ENCODE measurements at regions not wholly inside any gene's neighbourhood (a gene's known extent, or its start where the extent isn't known, plus 50 kb on each side); places are given as distances from the start of the nearest gene placed in this dataset.

DNA sequence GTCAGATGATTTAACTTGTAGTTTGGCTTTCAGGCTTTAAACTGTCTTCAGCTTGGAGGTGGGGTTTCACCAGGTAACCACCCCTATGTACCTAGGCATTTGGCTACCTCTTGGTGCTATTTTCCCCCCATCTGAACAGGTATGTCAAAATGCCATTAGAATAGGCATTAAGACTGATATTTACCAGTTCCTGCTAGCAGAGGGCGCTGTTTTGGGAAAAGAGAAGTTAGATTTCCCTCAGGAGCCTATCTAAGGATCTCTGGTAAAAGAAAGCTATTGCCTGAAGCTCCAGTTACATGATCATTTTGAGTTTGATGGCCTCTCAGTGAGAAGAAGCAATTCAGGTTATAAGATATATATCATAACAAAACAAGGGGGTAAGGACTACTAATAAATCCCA lies 879.1 kb downstream of the SH3BGRL start:
- intact Hi-C loops (cut with micrococcal nuclease): no loop called here
- peaks cover 17% of the 10 kb centered on the region for H3K9me3 ChIP-seq (replicated peaks)
- no peak for DNase-seq
- H3K4me3 ChIP-seq: no peak overlapping the region
- H3K27me3 ChIP-seq (ENCODE audit: low read depth): no peaks in the 10 kb centered on the region
- TF ChIP-seq CTCF (IDR thresholded peaks at IDR 0.05; ENCODE audit: borderline replicate concordance): no peak
- H3K27ac ChIP-seq (replicated peaks): no peak overlapping the region
- H3K4me1 ChIP-seq: no peaks in the 10 kb centered on the region
- H3K36me3 ChIP-seq: no peaks in the 10 kb centered on the region

- Histone ChIP-seq H3K36me3 (no peaks in the 10 kb centered on the region), H3K27ac (replicated peaks) (peak overlapping the region; percentile 42), H3K4me3 (no peak overlapping the region), H3K4me1 (no peaks in the 10 kb centered on the region), H3K27me3 (ENCODE audit: low read depth) (no peaks in the 10 kb centered on the region), H3K9me3 (replicated peaks) (peaks cover 17% of the 10 kb centered on the region)
- intact Hi-C loops (cut with micrococcal nuclease): no loop called here
- no peak for TF ChIP-seq CTCF (IDR thresholded peaks at IDR 0.05; ENCODE audit: borderline replicate concordance)
- DNase-seq: peak; percentile 21
Observed at GRCh38 chrX:82087699-82088098, 885.8 kb downstream of the SH3BGRL start.

DNA sequence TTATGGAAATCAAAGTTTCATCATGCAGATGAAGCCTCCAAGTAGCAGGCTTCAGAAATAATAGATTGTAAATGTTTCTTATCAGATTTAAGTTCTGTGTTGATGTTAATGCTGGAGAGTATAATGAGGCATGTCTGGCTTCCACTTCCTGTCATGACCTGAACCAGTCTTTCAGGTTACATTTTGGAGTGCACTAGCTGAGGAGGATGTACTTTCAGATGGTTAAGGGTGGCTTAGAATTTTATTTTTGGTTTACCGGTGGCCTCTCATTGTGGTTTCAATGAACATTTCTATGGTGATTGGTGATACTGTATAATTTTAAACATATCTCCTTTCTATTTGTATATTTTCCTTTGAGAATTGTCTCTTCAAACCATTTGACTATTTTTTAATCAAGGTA lies 890.4 kb downstream of the SH3BGRL start:
- H3K4me3 ChIP-seq: no peak overlapping the region
- no peaks in the 10 kb centered on the region for H3K9me3 ChIP-seq (replicated peaks)
- intact Hi-C loops (cut with micrococcal nuclease): no loop called here
- no peaks in the 10 kb centered on the region for H3K4me1 ChIP-seq
- no peak overlapping the region for H3K27ac ChIP-seq (replicated peaks)
- no peak for TF ChIP-seq CTCF (IDR thresholded peaks at IDR 0.05; ENCODE audit: borderline replicate concordance)
- no peak for DNase-seq
- no peaks in the 10 kb centered on the region for H3K36me3 ChIP-seq
- H3K27me3 ChIP-seq (ENCODE audit: low read depth): no peaks in the 10 kb centered on the region

- no peak overlapping the region for H3K4me3 ChIP-seq
Observed at GRCh38 chrX:82125103-82125502, 923.2 kb downstream of the SH3BGRL start.

GRCh38 chrX:82127228-82128123 lies 925.6 kb downstream of the SH3BGRL start:
- Histone ChIP-seq H3K4me3 (no peak overlapping the region), H3K4me1 (no peaks in the 10 kb centered on the region), H3K27ac (replicated peaks) (no peak overlapping the region), H3K9me3 (replicated peaks) (no peaks in the 10 kb centered on the region), H3K27me3 (ENCODE audit: low read depth) (no peaks in the 10 kb centered on the region), H3K36me3 (no peaks in the 10 kb centered on the region)
- TF ChIP-seq CTCF (IDR thresholded peaks at IDR 0.05; ENCODE audit: borderline replicate concordance): no peak
- intact Hi-C loops (cut with micrococcal nuclease): no loop called here
- DNase-seq: no peak

More at GRCh38 chrX:82125103-82125502, 923.2 kb downstream of the SH3BGRL start:
- no peaks in the 10 kb centered on the region for H3K4me1 ChIP-seq
- H3K36me3 ChIP-seq: no peaks in the 10 kb centered on the region
- H3K27ac ChIP-seq (replicated peaks): no peak overlapping the region
- intact Hi-C loops (cut with micrococcal nuclease): no loop called here
- DNase-seq: no peak
- no peaks in the 10 kb centered on the region for H3K9me3 ChIP-seq (replicated peaks)
- TF ChIP-seq CTCF (IDR thresholded peaks at IDR 0.05; ENCODE audit: borderline replicate concordance): no peak
- no peaks in the 10 kb centered on the region for H3K27me3 ChIP-seq (ENCODE audit: low read depth)
